Calu3 (cell line): ENCODE measurements at regions not wholly inside any gene's neighbourhood (a gene's known extent, or its start where the extent isn't known, plus 50 kb on each side); places are given as distances from the start of the nearest gene placed in this dataset.

Source experiments
- BruUV-seq: library from RNA; stranded (reverse); fragments of 400-500 nt; replicated peaks from 2 replicates; lab custom pipeline; 2021; lab: Mats Ljungman, UMichigan
- CTCF ChIA-PET: fragments of 300-600 bp; sonication (Branson Sonifier 250); formaldehyde crosslinking; loops from one replicate; lab custom pipeline; 2022; ENCODE audit warnings: antibody characterized with exemption; lab: Charles Lee
- DNase-seq: peaks from one replicate; pipeline ENCODE4 v3.0.0; 2022
- H3K27ac Mint-ChIP-seq: one replicate; pipeline ENCODE4 v1.8.0; 2022; ENCODE audit warnings: mixed read lengths; ENCODE audit not compliant: unreplicated experiment
- H3K27me3 Mint-ChIP-seq: one replicate; pipeline ENCODE4 v1.8.0; 2022; ENCODE audit warnings: mixed read lengths; ENCODE audit not compliant: unreplicated experiment
- H3K36me3 Mint-ChIP-seq: one replicate; pipeline ENCODE4 v1.8.0; 2022; ENCODE audit warnings: mild to moderate bottlenecking, moderate library complexity, mixed read lengths; ENCODE audit not compliant: insufficient read depth, unreplicated experiment
- H3K4me1 Mint-ChIP-seq: one replicate; pipeline ENCODE4 v1.8.0; 2022; ENCODE audit warnings: mild to moderate bottlenecking, low read depth, mixed read lengths; ENCODE audit not compliant: unreplicated experiment
- H3K4me3 Mint-ChIP-seq: one replicate; pipeline ENCODE4 v1.8.0; 2022; ENCODE audit warnings: mild to moderate bottlenecking, low read depth, moderate library complexity, mixed read lengths; ENCODE audit not compliant: unreplicated experiment
- H3K9me3 Mint-ChIP-seq: one replicate; pipeline ENCODE4 v1.8.0; 2022; ENCODE audit warnings: low read depth, mixed read lengths; ENCODE audit not compliant: unreplicated experiment
- intact Hi-C: fragments of 100-400 bp; cut with micrococcal nuclease; formaldehyde crosslinking; loops from one replicate; pipeline ENCODE4 v1.10.0; 2022; ENCODE audit not compliant: unreplicated experiment
- TF ChIP-seq, protein P1 (sequence below): fragments of 200-600 bp; IDR thresholded peaks from one replicate; pipeline ENCODE4 v1.8.0; 2022; ENCODE audit warnings: antibody characterized with exemption; ENCODE audit not compliant: unreplicated experiment

GRCh38 chr11:23903044-23903704, 593.7 kb upstream of the LUZP2 start:
- H3K27me3 Mint-ChIP-seq = no peaks in the 10 kb centered on the region
- intact Hi-C loops = no loop called here
- H3K27ac Mint-ChIP-seq = peak overlapping the region; percentile 68
- TF ChIP-seq, protein P1, sequence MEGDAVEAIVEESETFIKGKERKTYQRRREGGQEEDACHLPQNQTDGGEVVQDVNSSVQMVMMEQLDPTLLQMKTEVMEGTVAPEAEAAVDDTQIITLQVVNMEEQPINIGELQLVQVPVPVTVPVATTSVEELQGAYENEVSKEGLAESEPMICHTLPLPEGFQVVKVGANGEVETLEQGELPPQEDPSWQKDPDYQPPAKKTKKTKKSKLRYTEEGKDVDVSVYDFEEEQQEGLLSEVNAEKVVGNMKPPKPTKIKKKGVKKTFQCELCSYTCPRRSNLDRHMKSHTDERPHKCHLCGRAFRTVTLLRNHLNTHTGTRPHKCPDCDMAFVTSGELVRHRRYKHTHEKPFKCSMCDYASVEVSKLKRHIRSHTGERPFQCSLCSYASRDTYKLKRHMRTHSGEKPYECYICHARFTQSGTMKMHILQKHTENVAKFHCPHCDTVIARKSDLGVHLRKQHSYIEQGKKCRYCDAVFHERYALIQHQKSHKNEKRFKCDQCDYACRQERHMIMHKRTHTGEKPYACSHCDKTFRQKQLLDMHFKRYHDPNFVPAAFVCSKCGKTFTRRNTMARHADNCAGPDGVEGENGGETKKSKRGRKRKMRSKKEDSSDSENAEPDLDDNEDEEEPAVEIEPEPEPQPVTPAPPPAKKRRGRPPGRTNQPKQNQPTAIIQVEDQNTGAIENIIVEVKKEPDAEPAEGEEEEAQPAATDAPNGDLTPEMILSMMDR = no peak
- H3K9me3 Mint-ChIP-seq = peaks cover 2% of the 10 kb centered on the region
- H3K4me1 Mint-ChIP-seq = peaks cover 12% of the 10 kb centered on the region
- BruUV-seq = no TSS peak
- CTCF ChIA-PET = no interaction called here
- no peak overlapping the region for H3K4me3 Mint-ChIP-seq
- DNase-seq = peak; percentile 12
- H3K36me3 Mint-ChIP-seq = no peaks in the 10 kb centered on the region

GRCh38 chr11:23919455-23919854, 577.4 kb upstream of the LUZP2 start:
- TF ChIP-seq, protein P1 = no peak
- BruUV-seq = no TSS peak
- H3K36me3 Mint-ChIP-seq = no peaks in the 10 kb centered on the region
- intact Hi-C loops = no loop called here
- no peak overlapping the region for H3K4me3 Mint-ChIP-seq
- H3K27me3 Mint-ChIP-seq = no peaks in the 10 kb centered on the region
- DNase-seq = no peak
- CTCF ChIA-PET = no interaction called here
- H3K27ac Mint-ChIP-seq = no peak overlapping the region
- peaks cover 9% of the 10 kb centered on the region for H3K4me1 Mint-ChIP-seq
- no peaks in the 10 kb centered on the region for H3K9me3 Mint-ChIP-seq

- TF ChIP-seq, protein P1 = no peak
- peaks cover 9% of the 10 kb centered on the region for H3K4me1 Mint-ChIP-seq
- CTCF ChIA-PET = no interaction called here
- intact Hi-C loops = no loop called here
- H3K36me3 Mint-ChIP-seq = no peaks in the 10 kb centered on the region
- H3K27me3 Mint-ChIP-seq = no peaks in the 10 kb centered on the region
- no peak for DNase-seq
- no peak overlapping the region for H3K4me3 Mint-ChIP-seq
- no TSS peak for BruUV-seq
- H3K9me3 Mint-ChIP-seq = no peaks in the 10 kb centered on the region
- H3K27ac Mint-ChIP-seq = peak overlapping the region; percentile 30
These were observed 573.5 kb upstream of the LUZP2 start for GRCh38 chr11:23923357-23923756.

DNA sequence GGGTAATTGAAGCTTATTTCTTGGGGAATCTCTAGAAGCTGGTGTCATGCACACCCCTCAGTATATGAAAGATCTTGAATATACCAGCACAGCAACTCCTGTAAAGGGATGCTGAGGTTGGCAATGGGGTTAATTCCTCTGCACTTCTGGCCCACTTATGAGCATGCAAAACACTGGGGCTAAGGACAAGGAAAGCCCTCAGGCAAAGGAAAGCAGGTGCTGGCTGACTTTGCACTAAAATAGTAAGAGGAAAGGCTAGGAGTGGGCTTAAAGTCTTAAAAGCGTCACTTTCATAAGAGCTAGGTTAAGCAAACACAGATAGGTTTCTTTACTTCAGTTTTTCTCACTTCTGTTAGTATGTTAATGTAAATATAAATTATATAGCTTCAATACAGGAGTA, 572.6 kb upstream of the LUZP2 start:
- BruUV-seq = no TSS peak
- Mint-ChIP-seq H3K4me1 (peaks cover 9% of the 10 kb centered on the region), H3K4me3 (no peak overlapping the region), H3K36me3 (no peaks in the 10 kb centered on the region), H3K27ac (no peak overlapping the region), H3K27me3 (no peaks in the 10 kb centered on the region), H3K9me3 (no peaks in the 10 kb centered on the region)
- no peak for DNase-seq
- CTCF ChIA-PET = interaction anchor here (0.6 to 0.7 kb wide), 2 partner anchors 14 to 321 kb away, joined by 3 to 4 read pairs; no protein-coding TSS in a partner anchor
- intact Hi-C loops = no loop called here
- TF ChIP-seq, protein P1 = no peak
